ENCODE measurements at regions not wholly inside any gene's neighbourhood (a gene's known extent, or its start where the extent isn't known, plus 50 kb on each side); places are given as distances from the start of the nearest gene placed in this dataset.

- H3K27me3 ChIP-seq (replicated peaks in 1 of 7): peaks cover 0 to 4% (median 0%) of the 10 kb centered on the region in 7 donors
- DNase-seq: no peak
- H3K4me3 ChIP-seq: no peak overlapping the region
- intact Hi-C loops (cut with DNase I; ENCODE audit: low total_unique reads): no loop called here
- H3K36me3 ChIP-seq: no peaks in the 10 kb centered on the region
- TF ChIP-seq POLR2AphosphoS5 (IDR thresholded peaks at IDR 0.05) (no peak), POLR2A (IDR thresholded peaks at IDR 0.05) (no peak), CTCF (IDR thresholded peaks at IDR 0.05 in 8 of 11, conservative IDR thresholded peaks at IDR 0.05 in 3 of 11) (no peak)
- no peak overlapping the region for H3K27ac ChIP-seq
- H3K4me1 ChIP-seq: no peaks in the 10 kb centered on the region
- no peaks in the 10 kb centered on the region for H3K9me3 ChIP-seq
- 65 to 86% (median 76%) methylated on average over 8 of the region's 8 CpGs for WGBS, 5 donors
Measured at GRCh38 chr4:14827111-14827510, 175.2 kb upstream of the CPEB2 start.

GRCh38 chr4:14829795-14830194, 172.5 kb upstream of the CPEB2 start:
- H3K4me3 ChIP-seq: no peak overlapping the region
- no peak for DNase-seq
- no peaks in the 10 kb centered on the region for H3K36me3 ChIP-seq
- H3K27me3 ChIP-seq (replicated peaks in 1 of 7): no peaks in the 10 kb centered on the region
- H3K27ac ChIP-seq: no peak overlapping the region
- 76 to 92% (median 88%) methylated on average over 4 of the region's 4 CpGs for WGBS, 5 donors
- no peaks in the 10 kb centered on the region for H3K4me1 ChIP-seq
- intact Hi-C loops (cut with DNase I; ENCODE audit: low total_unique reads): no loop called here
- TF ChIP-seq POLR2AphosphoS5 (IDR thresholded peaks at IDR 0.05) (no peak), CTCF (IDR thresholded peaks at IDR 0.05 in 8 of 11, conservative IDR thresholded peaks at IDR 0.05 in 3 of 11) (no peak), POLR2A (IDR thresholded peaks at IDR 0.05) (no peak)
- H3K9me3 ChIP-seq: no peaks in the 10 kb centered on the region

GRCh38 chr4:14831416-14831815, 170.9 kb upstream of the CPEB2 start:
- H3K4me1 ChIP-seq: no peaks in the 10 kb centered on the region
- no peak overlapping the region for H3K27ac ChIP-seq
- intact Hi-C loops (cut with DNase I; ENCODE audit: low total_unique reads): no loop called here
- no peak overlapping the region for H3K4me3 ChIP-seq
- no peaks in the 10 kb centered on the region for H3K9me3 ChIP-seq
- no peak for DNase-seq
- no peak for TF ChIP-seq POLR2A (IDR thresholded peaks at IDR 0.05)
- no peak for TF ChIP-seq POLR2AphosphoS5 (IDR thresholded peaks at IDR 0.05)
- no peak for TF ChIP-seq CTCF (IDR thresholded peaks at IDR 0.05 in 8 of 11, conservative IDR thresholded peaks at IDR 0.05 in 3 of 11)
- WGBS, 5 donors: 20 to 47% (median 41%) methylated on average over 1 of the region's 1 CpG
- H3K27me3 ChIP-seq (replicated peaks in 1 of 7): no peaks in the 10 kb centered on the region
- H3K36me3 ChIP-seq: no peaks in the 10 kb centered on the region

- Histone ChIP-seq H3K4me1 (no peaks in the 10 kb centered on the region), H3K9me3 (no peaks in the 10 kb centered on the region), H3K27me3 (replicated peaks in 1 of 7) (no peaks in the 10 kb centered on the region), H3K27ac (no peak overlapping the region), H3K36me3 (no peaks in the 10 kb centered on the region), H3K4me3 (no peak overlapping the region)
- 79 to 87% (median 81%) methylated on average over 5 of the region's 5 CpGs for WGBS, 5 donors
- TF ChIP-seq POLR2A (IDR thresholded peaks at IDR 0.05): no peak
- no peak for TF ChIP-seq CTCF (IDR thresholded peaks at IDR 0.05 in 8 of 11, conservative IDR thresholded peaks at IDR 0.05 in 3 of 11)
- TF ChIP-seq POLR2AphosphoS5 (IDR thresholded peaks at IDR 0.05): no peak
- intact Hi-C loops (cut with DNase I; ENCODE audit: low total_unique reads): no loop called here
- DNase-seq: no peak
Measured at GRCh38 chr4:14833053-14833452, 169.2 kb upstream of the CPEB2 start.

All from spleen (tissue), 11 donors.